H1 (cell line): ENCODE measurements at regions not wholly inside any gene's neighbourhood (a gene's known extent, or its start where the extent isn't known, plus 50 kb on each side); places are given as distances from the start of the nearest gene placed in this dataset.

ENCODE experiments used
- CTCF ChIA-PET: fragments of 300-600 bp; sonication (Branson Sonifier 250); formaldehyde crosslinking; loops from one replicate; lab custom pipeline; 2021; ENCODE audit not compliant: partially characterized antibody; lab: Charles Lee
- POLR2A ChIA-PET: fragments of 300-600 bp; sonication (Branson Sonifier 250); formaldehyde crosslinking; loops from one replicate; lab custom pipeline; 2021; ENCODE audit warnings: inconsistent platforms; ENCODE audit not compliant: partially characterized antibody; lab: Charles Lee
- DNase-seq, 2 experiments: peaks; one replicate each; pipeline versions ENCODE4 v3.0.0 to v3.0.0-alpha.2; 2010 to 2022; ENCODE audit warnings: low spot score in 2 of 2, low read depth in 1 of 2, mixed read lengths in 1 of 2
- FAIRE-seq: peaks from 2 replicates; lab custom pipeline; 2011; peaks lifted over from hg19 to GRCh38; lab: Jason Lieb, UNC
- H2AFZ ChIP-seq: 2 replicates; pipeline ENCODE4 v1.8.1; 2012; ENCODE audit warnings: low read length, inconsistent platforms
- H2AK5ac ChIP-seq: 2 replicates; pipeline ENCODE4 v1.6.1; 2013; ENCODE audit warnings: low read depth, low read length
- H2BK120ac ChIP-seq: replicated peaks from 2 replicates; pipeline ENCODE3; 2013; ENCODE audit warnings: low read depth, low read length, inconsistent platforms
- H2BK12ac ChIP-seq: 2 replicates; pipeline ENCODE4 v1.6.1; 2013; ENCODE audit warnings: low read depth, low read length
- H2BK15ac ChIP-seq: 2 replicates; pipeline ENCODE4 v1.6.1; 2013; ENCODE audit warnings: low read length
- H2BK20ac ChIP-seq: 2 replicates; pipeline ENCODE4 v1.6.1; 2013; ENCODE audit warnings: low read length
- H2BK5ac ChIP-seq: 2 replicates; pipeline ENCODE4 v1.6.1; 2013; ENCODE audit warnings: low read depth, low read length
- H3K14ac ChIP-seq: 2 replicates; pipeline ENCODE4 v1.6.1; 2013; ENCODE audit warnings: inconsistent platforms; ENCODE audit not compliant: insufficient read length
- H3K18ac ChIP-seq: 2 replicates; pipeline ENCODE4 v1.6.1; 2013; ENCODE audit warnings: low read length; ENCODE audit errors: extremely low read depth
- H3K23ac ChIP-seq: 2 replicates; pipeline ENCODE4 v1.6.1; 2013; ENCODE audit warnings: inconsistent platforms; ENCODE audit not compliant: insufficient read length
- H3K23me2 ChIP-seq: 2 replicates; pipeline ENCODE4 v1.6.1; 2013; ENCODE audit warnings: low read depth, low read length
- H3K27ac ChIP-seq: 2 replicates; pipeline ENCODE4 v1.6.1; 2011; ENCODE audit warnings: low read depth, low read length, inconsistent platforms
- H3K27me3 ChIP-seq, 4 experiments: replicated peaks in 1 of 4; 1 replicate in 1 of 4; 2 replicates in 3 of 4; pipeline versions ENCODE4 v1.6.1 to v1.8.1; 2011 to 2013; ENCODE audit warnings: low read length in 3 of 4, mild to moderate bottlenecking in 3 of 4, inconsistent platforms in 2 of 4, mixed read lengths in 2 of 4, moderate library complexity in 1 of 4; ENCODE audit not compliant: control insufficient read depth in 3 of 4, insufficient read depth in 3 of 4; ENCODE audit errors: extremely low read depth in 1 of 4
- H3K36me3 ChIP-seq, 4 experiments: 2 replicates each; pipeline versions ENCODE4 v1.6.1 to v1.8.1; 2011 to 2013; ENCODE audit warnings: mild to moderate bottlenecking in 4 of 4, low read length in 3 of 4, moderate library complexity in 2 of 4, control low read depth in 1 of 4, inconsistent platforms in 1 of 4; ENCODE audit not compliant: insufficient read depth in 4 of 4, control insufficient read depth in 2 of 4
- H3K4ac ChIP-seq: replicated peaks from 2 replicates; pipeline ENCODE3; 2013; ENCODE audit warnings: low read length, low read depth, mixed read lengths, inconsistent platforms; ENCODE audit not compliant: insufficient read length
- H3K4me1 ChIP-seq, 4 experiments: replicated peaks in 1 of 4; 1 replicate in 1 of 4; 2 replicates in 3 of 4; pipeline versions ENCODE4 v1.6.1 to v1.8.1; 2011 to 2013; ENCODE audit warnings: low read length in 3 of 4, inconsistent platforms in 2 of 4, mixed read lengths in 1 of 4; ENCODE audit not compliant: insufficient read depth in 4 of 4, control insufficient read depth in 3 of 4
- H3K4me2 ChIP-seq, 2 experiments: 2 replicates each; pipeline versions ENCODE4 v1.6.1 to v1.8.1; 2011 to 2013; ENCODE audit warnings: low read depth in 2 of 2, low read length in 2 of 2, control low read depth in 1 of 2, inconsistent platforms in 1 of 2, mild to moderate bottlenecking in 1 of 2; ENCODE audit not compliant: insufficient read depth in 1 of 2
- H3K4me3 ChIP-seq, 4 experiments: fragments of 200-600, 300-600 bp in 1 of 4; sonication (generic), shearing (Covaris generic), sonication (Bioruptor Twin) in 1 of 4; 2 replicates each; pipeline versions ENCODE4 v1.5.1 to v1.8.1; 2011 to 2016; ENCODE audit warnings: low read length in 4 of 4, low read depth in 3 of 4, control low read depth in 2 of 4, inconsistent platforms in 2 of 4, mild to moderate bottlenecking in 2 of 4, mixed read lengths in 1 of 4, moderate library complexity in 1 of 4; ENCODE audit not compliant: insufficient read depth in 2 of 4; ENCODE audit errors: extremely low read depth in 1 of 4
- H3K56ac ChIP-seq: replicated peaks from 2 replicates; pipeline ENCODE3; 2013; ENCODE audit warnings: low read depth, mild to moderate bottlenecking, mixed read lengths, low read length, inconsistent platforms; ENCODE audit not compliant: insufficient read length
- H3K79me1 ChIP-seq: 2 replicates; pipeline ENCODE4 v1.6.1; 2013; ENCODE audit warnings: low read depth, low read length, control low read depth
- H3K79me2 ChIP-seq, 2 experiments: 2 replicates each; pipeline versions ENCODE4 v1.6.1 to v1.8.1; 2012 to 2013; ENCODE audit warnings: low read length in 2 of 2, mild to moderate bottlenecking in 2 of 2, inconsistent platforms in 1 of 2; ENCODE audit not compliant: insufficient read depth in 2 of 2, control insufficient read depth in 1 of 2
- H3K9ac ChIP-seq, 4 experiments: replicated peaks in 1 of 4; 1 replicate in 1 of 4; 2 replicates in 3 of 4; pipeline versions ENCODE4 v1.6.1 to v1.8.1; 2011 to 2013; ENCODE audit warnings: low read depth in 3 of 4, low read length in 3 of 4, control low read depth in 2 of 4, mild to moderate bottlenecking in 2 of 4, moderate library complexity in 2 of 4, inconsistent platforms in 1 of 4; ENCODE audit errors: extremely low read depth in 1 of 4
- H3K9me3 ChIP-seq, 2 experiments: 2 replicates each; pipeline versions ENCODE4 v1.6.1 to v1.8.1; 2012 to 2013; ENCODE audit warnings: mild to moderate bottlenecking in 2 of 2, moderate library complexity in 2 of 2, control low read depth in 1 of 2, inconsistent platforms in 1 of 2, low read depth in 1 of 2, low read length in 1 of 2, mixed read lengths in 1 of 2; ENCODE audit not compliant: insufficient read depth in 2 of 2
- H4K20me1 ChIP-seq, 2 experiments: replicated peaks in 1 of 2; 2 replicates each; pipeline versions ENCODE3 to v1.8.1; 2011 to 2013; ENCODE audit warnings: inconsistent platforms in 2 of 2, low read length in 2 of 2, mild to moderate bottlenecking in 1 of 2; ENCODE audit not compliant: insufficient read depth in 2 of 2, control insufficient read depth in 1 of 2
- H4K5ac ChIP-seq: 2 replicates; pipeline ENCODE4 v1.6.1; 2013; ENCODE audit warnings: low read length, low read depth, mixed read lengths, inconsistent platforms; ENCODE audit not compliant: insufficient read length
- H4K8ac ChIP-seq: 2 replicates; pipeline ENCODE4 v1.8.0; 2013; ENCODE audit warnings: mild to moderate bottlenecking, moderate library complexity, low read length, inconsistent platforms; ENCODE audit not compliant: insufficient read depth; ENCODE audit errors: extremely low read depth
- H4K91ac ChIP-seq: replicated peaks from 2 replicates; pipeline ENCODE3; 2013; ENCODE audit warnings: low read length, mixed read lengths, inconsistent platforms; ENCODE audit not compliant: insufficient read length
- ASH2L ChIP-seq: fragments of 200-600, 300-600 bp; sonication (generic); IDR thresholded peaks from one replicate; pipeline ENCODE4 v1.7.1; 2017; ENCODE audit warnings: low read length
- BCL11A ChIP-seq, 2 experiments: IDR thresholded peaks; one replicate each; pipeline ENCODE4 v1.6.1; 2011; ENCODE audit warnings: low read depth in 2 of 2, low read length in 2 of 2, mild to moderate bottlenecking in 2 of 2
- CBX5 ChIP-seq: fragments of 300-800, 300-1000 bp; sonication (generic); IDR thresholded peaks from 2 replicates; pipeline ENCODE4 v1.7.1; 2016; ENCODE audit warnings: antibody characterized with exemption, low read length, low read depth
- CTBP2 ChIP-seq: IDR thresholded peaks from 2 replicates; pipeline ENCODE4 v1.7.0; 2011; ENCODE audit warnings: borderline replicate concordance, mild to moderate bottlenecking, moderate library complexity, mixed read lengths, low read length; ENCODE audit not compliant: insufficient read depth, insufficient read length
- GABPA ChIP-seq: IDR thresholded peaks from 2 replicates; pipeline ENCODE4 v1.6.1; 2011; ENCODE audit warnings: mild to moderate bottlenecking, low read length, moderate library complexity, borderline replicate concordance; ENCODE audit not compliant: insufficient read depth
- JUN ChIP-seq: IDR thresholded peaks from 2 replicates; pipeline ENCODE4 v1.6.1; 2011; ENCODE audit warnings: low read depth, mild to moderate bottlenecking, improper control_type of control experiment, low read length
- NANOG ChIP-seq: IDR thresholded peaks from 2 replicates; pipeline ENCODE4 v1.6.1; 2011; ENCODE audit warnings: low read length, low read depth, mild to moderate bottlenecking, inconsistent platforms; ENCODE audit not compliant: insufficient read depth, poor library complexity, severe bottlenecking
- NRF1 ChIP-seq: IDR thresholded peaks from 2 replicates; pipeline ENCODE4 v1.6.1; 2011; ENCODE audit warnings: mild to moderate bottlenecking, low read depth, low read length, improper control_type of control experiment
- RAD21 ChIP-seq, 2 experiments: IDR thresholded peaks in 1 of 2; conservative IDR thresholded peaks in 1 of 2; 2 replicates each; pipeline ENCODE4 v1.6.1; 2011; ENCODE audit warnings: low read depth in 2 of 2, low read length in 2 of 2, improper control_type of control experiment in 1 of 2, inconsistent platforms in 1 of 2, mild to moderate bottlenecking in 1 of 2, moderate library complexity in 1 of 2
- RFX5 ChIP-seq: IDR thresholded peaks from 2 replicates; pipeline ENCODE4 v1.6.1; 2011; ENCODE audit warnings: low read depth, low read length, improper control_type of control experiment, borderline replicate concordance
- RXRA ChIP-seq: IDR thresholded peaks from 2 replicates; pipeline ENCODE4 v1.6.1; 2011; ENCODE audit warnings: low read depth, mild to moderate bottlenecking, low read length, moderate library complexity; ENCODE audit not compliant: insufficient read depth
- SAP30 ChIP-seq: fragments of 300-600 bp; sonication (generic); IDR thresholded peaks from 2 replicates; pipeline ENCODE4 v1.7.1; 2012; ENCODE audit warnings: low read length, moderate library complexity, mild to moderate bottlenecking, inconsistent platforms; ENCODE audit not compliant: insufficient read depth, insufficient replicate concordance
- TBP ChIP-seq: IDR thresholded peaks from 2 replicates; pipeline ENCODE4 v1.6.1; 2011; ENCODE audit warnings: low read depth, low read length, improper control_type of control experiment
- ZNF274 ChIP-seq: IDR thresholded peaks from 2 replicates; pipeline ENCODE4 v1.7.0; 2012; ENCODE audit warnings: low read length, borderline replicate concordance; ENCODE audit errors: extremely low read depth
- WGBS, 2 experiments: shearing (Covaris generic) in 1 of 2; methylation state at CpG; one replicate each; pipeline versions ENCODE4 v1.1.6 to v1.1.7; 2013 to 2015; ENCODE audit warnings: low lambda C conversion rate in 2 of 2, mixed read lengths in 2 of 2, inconsistent platforms in 1 of 2, low coverage in 1 of 2, missing lambda C conversion rate in 1 of 2; ENCODE audit not compliant: insufficient replicate concordance in 2 of 2, insufficient coverage in 1 of 2, insufficient read length in 1 of 2; ENCODE audit errors: extremely low coverage in 1 of 2, missing lambda C conversion rate in 1 of 2; 5-methylcytosine and 5-hydroxymethylcytosine counted together

- Histone ChIP-seq H3K14ac (no peak overlapping the region), H3K4me2 (no peak overlapping the region), H2BK120ac (no peak overlapping the region), H2AK5ac (no peak overlapping the region), H2AFZ (no peak overlapping the region), H3K27me3 (no peaks in the 10 kb centered on the region), H3K23ac (no peak overlapping the region), H2BK5ac (no peak overlapping the region), H2BK12ac (no peak overlapping the region), H3K9me3 (no peaks in the 10 kb centered on the region), H3K4ac (no peak overlapping the region), H3K56ac (no peak overlapping the region), H4K8ac (no peak overlapping the region), H4K20me1 (no peaks in the 10 kb centered on the region), H3K4me3 (no peak overlapping the region), H3K79me1 (no peaks in the 10 kb centered on the region), H3K27ac (no peak overlapping the region), H4K91ac (no peak overlapping the region), H3K9ac (no peak overlapping the region), H3K79me2 (no peaks in the 10 kb centered on the region), H3K18ac (no peak overlapping the region), H2BK15ac (no peak overlapping the region), H3K23me2 (no peaks in the 10 kb centered on the region), H3K36me3 (no peaks in the 10 kb centered on the region), H2BK20ac (no peak overlapping the region), H4K5ac (no peak overlapping the region), H3K4me1 (peaks cover 0 to 2% (median 0%) of the 10 kb centered on the region in 4 experiments; a peak in 1 of 7 replicates)
- WGBS, 2 experiments, result 89% methylated on average over 3 of the region's 3 CpGs; no CpG with 5 or more reads in 1 of the 2 experiments
- CTCF ChIA-PET, result no interaction called here
- POLR2A ChIA-PET, result no interaction called here
- no peak for DNase-seq
- FAIRE-seq, result no peak
- TF ChIP-seq ZNF274 (no peak), SAP30 (no peak), NANOG (no peak), CTBP2 (no peak), RFX5 (no peak), GABPA (no peak), JUN (no peak), CBX5 (no peak), RAD21 (IDR thresholded peaks at IDR 0.05 in 1 of 2, conservative IDR thresholded peaks at IDR 0.05 in 1 of 2; ENCODE audit: low read depth in 2 of 2, low read length in 2 of 2) (no peak), NRF1 (no peak), RXRA (no peak), BCL11A (IDR thresholded peaks at IDR 0.05; ENCODE audit: low read depth in 2 of 2, low read length in 2 of 2) (no peak), ASH2L (no peak), TBP (no peak)
Measured at GRCh38 chr6:105896821-105897095, 189.4 kb upstream of the PRDM1 start.
